ENCODE measurements at regions not wholly inside any gene's neighbourhood (a gene's known extent, or its start where the extent isn't known, plus 50 kb on each side); places are given as distances from the start of the nearest gene placed in this dataset.

GRCh38 chr13:64305246-64305645 lies 2889.6 kb upstream of the PCDH20 start:
- Histone ChIP-seq H2BK12ac (ENCODE audit: low read length) (no peak overlapping the region), H3K27ac (ENCODE audit: low read depth, low read length) (no peak overlapping the region), H2AK5ac (ENCODE audit: low read length) (no peak overlapping the region), H2BK5ac (ENCODE audit: low read depth, low read length, poor library complexity) (no peak overlapping the region), H4K8ac (ENCODE audit: low read depth, low read length) (no peak overlapping the region), H3K23ac (ENCODE audit: low read length) (no peak overlapping the region), H3K4ac (ENCODE audit: low read depth, low read length) (no peak overlapping the region), H3K14ac (ENCODE audit: low read length) (no peak overlapping the region), H3K79me2 (ENCODE audit: control insufficient read depth, insufficient read depth, low read length, poor library complexity) (no peaks in the 10 kb centered on the region), H2AFZ (ENCODE audit: insufficient read depth, low read length, poor library complexity) (no peak overlapping the region), H3K18ac (ENCODE audit: low read length) (no peak overlapping the region), H3K4me1 (ENCODE audit: control insufficient read depth in 1 of 2, insufficient read depth in 2 of 2, low read length in 2 of 2) (no peaks in the 10 kb centered on the region), H2BK120ac (ENCODE audit: insufficient read depth, low read length, poor library complexity) (no peak overlapping the region), H3K4me2 (ENCODE audit: low read length) (no peak overlapping the region), H3K9me3 (ENCODE audit: insufficient read depth, low read depth, low read length) (no peaks in the 10 kb centered on the region), H3K9ac (ENCODE audit: low read length) (no peak overlapping the region), H4K91ac (ENCODE audit: low read depth, low read length) (no peak overlapping the region), H3K27me3 (ENCODE audit: insufficient read depth, low read length) (no peaks in the 10 kb centered on the region), H4K12ac (ENCODE audit: low read depth, low read length) (no peak overlapping the region), H3K79me1 (ENCODE audit: low read length) (no peaks in the 10 kb centered on the region), H3K4me3 (ENCODE audit: low read depth, low read length) (no peak overlapping the region), H3K36me3 (ENCODE audit: control insufficient read depth in 1 of 2, insufficient read depth in 2 of 2, low read length in 2 of 2) (no peaks in the 10 kb centered on the region)
- DNase-seq: no peak

- Histone ChIP-seq H4K91ac (ENCODE audit: low read depth, low read length) (no peak overlapping the region), H3K79me1 (ENCODE audit: low read length) (no peaks in the 10 kb centered on the region), H3K27ac (ENCODE audit: low read depth, low read length) (no peak overlapping the region), H4K12ac (ENCODE audit: low read depth, low read length) (no peak overlapping the region), H3K36me3 (ENCODE audit: control insufficient read depth in 1 of 2, insufficient read depth in 2 of 2, low read length in 2 of 2) (no peaks in the 10 kb centered on the region), H3K9ac (ENCODE audit: low read length) (no peak overlapping the region), H3K27me3 (ENCODE audit: insufficient read depth, low read length) (no peaks in the 10 kb centered on the region), H3K4me1 (ENCODE audit: control insufficient read depth in 1 of 2, insufficient read depth in 2 of 2, low read length in 2 of 2) (no peaks in the 10 kb centered on the region), H3K4ac (ENCODE audit: low read depth, low read length) (no peak overlapping the region), H3K23ac (ENCODE audit: low read length) (no peak overlapping the region), H4K8ac (ENCODE audit: low read depth, low read length) (no peak overlapping the region), H2AFZ (ENCODE audit: insufficient read depth, low read length, poor library complexity) (no peak overlapping the region), H2AK5ac (ENCODE audit: low read length) (no peak overlapping the region), H3K14ac (ENCODE audit: low read length) (no peak overlapping the region), H3K4me2 (ENCODE audit: low read length) (no peak overlapping the region), H3K9me3 (ENCODE audit: insufficient read depth, low read depth, low read length) (no peaks in the 10 kb centered on the region), H3K18ac (ENCODE audit: low read length) (no peak overlapping the region), H3K4me3 (ENCODE audit: low read depth, low read length) (no peak overlapping the region), H2BK120ac (ENCODE audit: insufficient read depth, low read length, poor library complexity) (no peak overlapping the region), H2BK12ac (ENCODE audit: low read length) (no peak overlapping the region), H2BK5ac (ENCODE audit: low read depth, low read length, poor library complexity) (no peak overlapping the region), H3K79me2 (ENCODE audit: control insufficient read depth, insufficient read depth, low read length, poor library complexity) (no peaks in the 10 kb centered on the region)
- DNase-seq: no peak
Measured at GRCh38 chr13:64300239-64300638, 2884.6 kb upstream of the PCDH20 start.

DNA sequence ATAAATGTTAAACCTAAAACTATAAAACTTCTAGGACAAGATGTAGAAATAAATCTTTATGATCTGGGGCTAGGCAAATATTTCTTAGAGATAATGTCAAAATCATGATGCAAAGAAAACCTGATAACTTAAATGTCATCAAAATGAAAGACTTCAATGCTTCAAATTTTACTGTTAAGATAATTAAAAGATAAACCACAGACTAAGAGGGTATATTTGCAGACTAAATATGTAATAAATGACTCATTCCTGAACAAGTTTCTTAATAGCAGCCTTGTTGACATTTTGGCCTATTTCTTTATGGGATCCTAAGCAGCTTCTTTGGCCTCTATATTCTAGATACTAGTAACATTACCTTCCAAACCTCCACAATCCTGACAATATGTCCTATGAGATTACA lies 2878.3 kb upstream of the PCDH20 start:
- Histone ChIP-seq H3K79me1 (ENCODE audit: low read length) (no peaks in the 10 kb centered on the region), H3K18ac (ENCODE audit: low read length) (no peak overlapping the region), H3K4ac (ENCODE audit: low read depth, low read length) (no peak overlapping the region), H3K36me3 (ENCODE audit: control insufficient read depth in 1 of 2, insufficient read depth in 2 of 2, low read length in 2 of 2) (no peaks in the 10 kb centered on the region), H3K27ac (ENCODE audit: low read depth, low read length) (no peak overlapping the region), H4K91ac (ENCODE audit: low read depth, low read length) (no peak overlapping the region), H3K4me1 (ENCODE audit: control insufficient read depth in 1 of 2, insufficient read depth in 2 of 2, low read length in 2 of 2) (peaks cover 0 to 2% of the 10 kb centered on the region in 2 experiments), H3K27me3 (ENCODE audit: insufficient read depth, low read length) (no peaks in the 10 kb centered on the region), H4K8ac (ENCODE audit: low read depth, low read length) (no peak overlapping the region), H3K4me2 (ENCODE audit: low read length) (no peak overlapping the region), H2BK120ac (ENCODE audit: insufficient read depth, low read length, poor library complexity) (no peak overlapping the region), H3K23ac (ENCODE audit: low read length) (no peak overlapping the region), H3K4me3 (ENCODE audit: low read depth, low read length) (no peak overlapping the region), H3K9me3 (ENCODE audit: insufficient read depth, low read depth, low read length) (no peaks in the 10 kb centered on the region), H3K79me2 (ENCODE audit: control insufficient read depth, insufficient read depth, low read length, poor library complexity) (no peaks in the 10 kb centered on the region), H2BK12ac (ENCODE audit: low read length) (no peak overlapping the region), H2AFZ (ENCODE audit: insufficient read depth, low read length, poor library complexity) (no peak overlapping the region), H3K9ac (ENCODE audit: low read length) (no peak overlapping the region), H2AK5ac (ENCODE audit: low read length) (no peak overlapping the region), H4K12ac (ENCODE audit: low read depth, low read length) (no peak overlapping the region), H3K14ac (ENCODE audit: low read length) (no peak overlapping the region), H2BK5ac (ENCODE audit: low read depth, low read length, poor library complexity) (no peak overlapping the region)
- no peak for DNase-seq

- Histone ChIP-seq H3K9ac (ENCODE audit: low read length) (no peak overlapping the region), H3K27me3 (ENCODE audit: insufficient read depth, low read length) (no peaks in the 10 kb centered on the region), H3K27ac (ENCODE audit: low read depth, low read length) (peak overlapping the region; percentile 16), H3K79me2 (ENCODE audit: control insufficient read depth, insufficient read depth, low read length, poor library complexity) (no peaks in the 10 kb centered on the region), H3K18ac (ENCODE audit: low read length) (no peak overlapping the region), H2AK5ac (ENCODE audit: low read length) (no peak overlapping the region), H2BK120ac (ENCODE audit: insufficient read depth, low read length, poor library complexity) (no peak overlapping the region), H3K4ac (ENCODE audit: low read depth, low read length) (no peak overlapping the region), H3K14ac (ENCODE audit: low read length) (no peak overlapping the region), H2BK5ac (ENCODE audit: low read depth, low read length, poor library complexity) (no peak overlapping the region), H2BK12ac (ENCODE audit: low read length) (no peak overlapping the region), H3K9me3 (ENCODE audit: insufficient read depth, low read depth, low read length) (no peaks in the 10 kb centered on the region), H4K8ac (ENCODE audit: low read depth, low read length) (no peak overlapping the region), H3K4me2 (ENCODE audit: low read length) (no peak overlapping the region), H3K79me1 (ENCODE audit: low read length) (no peaks in the 10 kb centered on the region), H3K4me1 (ENCODE audit: control insufficient read depth in 1 of 2, insufficient read depth in 2 of 2, low read length in 2 of 2) (peaks cover 0 to 2% of the 10 kb centered on the region in 2 experiments), H3K36me3 (ENCODE audit: control insufficient read depth in 1 of 2, insufficient read depth in 2 of 2, low read length in 2 of 2) (no peaks in the 10 kb centered on the region), H4K12ac (ENCODE audit: low read depth, low read length) (no peak overlapping the region), H3K23ac (ENCODE audit: low read length) (no peak overlapping the region), H4K91ac (ENCODE audit: low read depth, low read length) (no peak overlapping the region), H3K4me3 (ENCODE audit: low read depth, low read length) (no peak overlapping the region), H2AFZ (ENCODE audit: insufficient read depth, low read length, poor library complexity) (no peak overlapping the region)
- no peak for DNase-seq
- WGBS (ENCODE audit: extremely low coverage, insufficient coverage, insufficient read length): no CpG with 5 or more reads among the region's 3 CpGs
Measured at GRCh38 chr13:64289702-64290101, 2874.1 kb upstream of the PCDH20 start.

DNA sequence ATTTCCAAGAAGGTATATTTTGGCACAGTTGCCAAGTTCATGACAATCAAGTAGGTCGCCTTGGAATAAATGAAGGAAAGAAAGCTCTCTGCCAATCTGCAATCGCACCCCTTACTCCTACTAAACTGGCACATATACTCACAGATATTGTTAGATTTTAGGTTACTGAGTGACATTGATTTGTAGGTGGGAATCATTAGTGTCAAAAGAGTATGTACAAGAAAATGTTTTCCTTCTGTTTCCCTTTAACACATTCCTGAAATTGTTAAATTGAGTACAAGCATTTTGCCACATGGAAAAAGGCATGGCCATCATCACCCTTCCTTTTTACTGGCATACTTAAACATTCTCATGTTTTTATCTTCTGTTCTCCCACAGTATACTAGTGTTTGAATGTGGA lies 2868.3 kb upstream of the PCDH20 start:
- Histone ChIP-seq H3K27ac (ENCODE audit: low read depth, low read length) (no peak overlapping the region), H3K4ac (ENCODE audit: low read depth, low read length) (no peak overlapping the region), H3K18ac (ENCODE audit: low read length) (no peak overlapping the region), H3K23ac (ENCODE audit: low read length) (no peak overlapping the region), H3K36me3 (ENCODE audit: control insufficient read depth in 1 of 2, insufficient read depth in 2 of 2, low read length in 2 of 2) (no peaks in the 10 kb centered on the region), H3K14ac (ENCODE audit: low read length) (no peak overlapping the region), H3K4me3 (ENCODE audit: low read depth, low read length) (no peak overlapping the region), H4K12ac (ENCODE audit: low read depth, low read length) (no peak overlapping the region), H2BK120ac (ENCODE audit: insufficient read depth, low read length, poor library complexity) (no peak overlapping the region), H3K79me2 (ENCODE audit: control insufficient read depth, insufficient read depth, low read length, poor library complexity) (no peaks in the 10 kb centered on the region), H3K4me2 (ENCODE audit: low read length) (no peak overlapping the region), H4K8ac (ENCODE audit: low read depth, low read length) (no peak overlapping the region), H2BK5ac (ENCODE audit: low read depth, low read length, poor library complexity) (no peak overlapping the region), H2AK5ac (ENCODE audit: low read length) (no peak overlapping the region), H4K91ac (ENCODE audit: low read depth, low read length) (no peak overlapping the region), H3K27me3 (ENCODE audit: insufficient read depth, low read length) (no peaks in the 10 kb centered on the region), H2AFZ (ENCODE audit: insufficient read depth, low read length, poor library complexity) (no peak overlapping the region), H3K4me1 (ENCODE audit: control insufficient read depth in 1 of 2, insufficient read depth in 2 of 2, low read length in 2 of 2) (no peaks in the 10 kb centered on the region), H2BK12ac (ENCODE audit: low read length) (no peak overlapping the region), H3K79me1 (ENCODE audit: low read length) (no peaks in the 10 kb centered on the region), H3K9ac (ENCODE audit: low read length) (no peak overlapping the region), H3K9me3 (ENCODE audit: insufficient read depth, low read depth, low read length) (no peaks in the 10 kb centered on the region)
- DNase-seq: no peak
- no CpG with 5 or more reads among the region's 2 CpGs for WGBS (ENCODE audit: extremely low coverage, insufficient coverage, insufficient read length)
